Fibroblast of peridontal ligament (primary cell): ENCODE measurements at regions not wholly inside any gene's neighbourhood (a gene's known extent, or its start where the extent isn't known, plus 50 kb on each side); places are given as distances from the start of the nearest gene placed in this dataset.
"Not testable (repeated sequence)": the region's sequence is repeated elsewhere in the genome, so short reads cannot be mapped to it uniquely, and the experiment has no call there.

Experiments
- DNase-seq: peaks from one replicate; pipeline ENCODE4 v3.0.0-alpha.2; 2010; ENCODE audit errors: extremely low read depth

- peak; percentile 11 for DNase-seq
Measured at GRCh38 chr1:188023206-188023605, 1194.5 kb downstream of the PLA2G4A start.

GRCh38 chr1:188027613-188028012, 1198.9 kb downstream of the PLA2G4A start:
- peak; percentile 87 for DNase-seq

GRCh38 chr1:188037572-188037971, 1208.8 kb downstream of the PLA2G4A start:
- not testable (repeated sequence) for DNase-seq

GRCh38 chr1:188043536-188044245, 1214.9 kb downstream of the PLA2G4A start:
- DNase-seq, result no peak

DNA sequence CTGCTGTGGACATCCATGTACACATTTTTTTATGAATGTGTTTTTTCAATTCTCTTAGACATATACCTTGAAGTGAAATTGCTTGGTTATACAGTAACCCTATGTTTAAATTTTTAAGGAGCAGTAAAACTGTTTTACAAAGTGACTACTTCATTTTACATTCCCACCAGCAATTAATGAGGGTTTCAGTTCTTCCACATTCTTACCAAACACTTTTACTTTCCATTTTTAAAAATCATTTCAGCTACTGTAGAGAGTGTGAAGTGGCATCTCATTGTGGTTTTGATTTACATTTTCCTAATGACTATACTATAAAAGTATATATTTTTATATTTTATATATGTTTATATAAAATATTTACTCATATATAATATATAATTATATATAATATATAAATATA, 1221.5 kb downstream of the PLA2G4A start:
- DNase-seq, result no peak

GRCh38 chr1:188056011-188056410, 1227.3 kb downstream of the PLA2G4A start:
- DNase-seq, result peak; percentile 6

- no peak for DNase-seq
Measured at GRCh38 chr1:188058801-188059200, 1230.1 kb downstream of the PLA2G4A start.

- DNase-seq, result no peak
Measured at GRCh38 chr1:188061881-188062280, 1233.1 kb downstream of the PLA2G4A start.

DNA sequence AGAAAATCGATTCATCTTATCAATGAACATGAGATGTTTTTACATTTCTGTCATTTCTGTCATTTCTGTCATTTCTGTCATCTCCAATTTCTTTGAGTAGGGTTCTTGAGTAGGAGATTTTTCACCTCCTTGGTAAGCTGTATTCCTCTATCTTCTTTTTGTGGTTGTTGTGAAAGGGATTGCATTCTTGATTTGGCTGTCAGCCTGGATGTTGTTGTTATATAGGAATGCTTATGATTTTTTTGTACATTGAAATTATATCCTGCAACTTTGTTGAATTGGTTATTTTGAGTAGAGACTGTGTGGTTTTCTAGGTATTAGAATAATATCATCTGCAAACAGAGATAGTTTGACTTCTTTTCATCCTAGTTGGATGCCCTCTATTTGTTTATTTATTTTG, 1233.7 kb downstream of the PLA2G4A start:
- peak; percentile 50 for DNase-seq

DNA sequence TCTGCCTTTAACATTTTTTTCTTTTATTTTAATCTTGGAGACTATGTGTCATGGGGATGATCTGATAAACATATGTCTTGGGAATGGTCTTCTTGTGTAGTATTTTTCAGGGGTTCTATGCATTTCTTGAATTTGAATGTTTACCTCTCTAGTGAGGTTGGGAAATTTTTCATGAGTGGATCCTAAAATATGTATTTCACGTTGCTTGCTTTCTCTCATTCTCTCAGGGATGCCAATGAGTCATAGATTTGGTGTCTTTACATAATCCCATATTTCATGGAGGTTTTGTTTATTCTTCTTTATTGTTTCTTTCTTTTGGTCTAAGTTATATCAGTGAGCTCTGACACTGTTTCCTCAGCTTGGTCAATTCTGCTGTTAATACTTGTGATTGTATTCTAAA, 1237.2 kb downstream of the PLA2G4A start:
- DNase-seq, result peak; percentile 59

- DNase-seq, result no peak
Measured at GRCh38 chr1:188070848-188071247, 1242.1 kb downstream of the PLA2G4A start.

DNA sequence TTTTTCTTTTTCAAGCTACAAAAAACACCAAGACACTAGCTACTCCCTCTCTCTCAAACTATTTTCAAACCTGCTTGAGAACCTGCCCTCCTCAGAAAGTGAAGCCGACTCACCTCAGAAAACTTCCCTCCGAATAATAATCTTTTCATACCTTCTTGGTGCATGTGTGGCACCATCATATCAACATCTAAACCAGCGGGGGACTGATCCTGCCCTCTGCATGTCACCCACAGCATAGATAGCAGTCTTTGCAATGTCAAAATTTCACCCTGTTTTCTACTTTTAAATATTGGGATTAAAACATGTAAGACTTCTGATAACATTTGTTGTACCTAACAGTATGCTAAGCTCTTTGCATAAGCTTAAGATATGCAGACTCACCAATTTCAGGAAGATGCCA, 1260.3 kb downstream of the PLA2G4A start:
- DNase-seq, result no peak

DNA sequence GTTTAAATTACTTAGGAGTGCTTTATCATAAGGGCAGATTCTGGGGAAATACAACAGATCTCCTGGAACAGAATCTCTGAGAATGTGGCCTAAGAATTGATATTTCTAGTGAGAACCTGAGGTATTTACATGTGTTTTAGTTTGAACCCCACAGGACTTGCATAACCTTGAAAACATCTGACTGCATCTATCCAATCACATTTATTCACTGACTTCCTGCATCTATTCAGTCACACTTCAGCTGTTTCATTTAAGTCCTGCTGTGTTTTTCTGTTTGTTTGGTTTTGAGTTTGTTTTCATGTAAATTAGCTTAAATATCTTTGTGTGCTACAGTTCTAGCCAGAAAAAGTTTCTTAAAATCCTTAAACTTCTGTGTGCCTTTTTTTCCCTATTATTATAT, 1260.7 kb downstream of the PLA2G4A start:
- DNase-seq, result peak; percentile 50

DNA sequence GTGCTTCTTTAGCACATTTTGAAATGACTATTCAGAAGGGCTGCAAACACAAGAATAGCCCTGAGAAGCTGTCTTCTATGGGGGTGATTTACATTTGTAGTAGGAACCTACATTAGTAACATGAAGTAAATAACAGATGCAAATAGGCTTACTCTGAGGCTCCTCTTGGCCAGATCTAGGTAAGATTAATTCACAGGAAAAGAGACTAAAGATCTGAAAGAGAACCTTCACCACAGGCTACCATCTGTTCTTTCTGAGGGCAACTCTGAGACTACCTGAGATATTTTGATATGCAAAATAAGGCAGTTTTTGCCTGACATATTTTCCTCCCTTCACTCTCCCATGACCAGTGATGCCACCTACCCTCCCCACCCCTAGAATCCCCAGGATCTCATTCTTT, 1267.8 kb downstream of the PLA2G4A start:
- DNase-seq, result no peak

DNA sequence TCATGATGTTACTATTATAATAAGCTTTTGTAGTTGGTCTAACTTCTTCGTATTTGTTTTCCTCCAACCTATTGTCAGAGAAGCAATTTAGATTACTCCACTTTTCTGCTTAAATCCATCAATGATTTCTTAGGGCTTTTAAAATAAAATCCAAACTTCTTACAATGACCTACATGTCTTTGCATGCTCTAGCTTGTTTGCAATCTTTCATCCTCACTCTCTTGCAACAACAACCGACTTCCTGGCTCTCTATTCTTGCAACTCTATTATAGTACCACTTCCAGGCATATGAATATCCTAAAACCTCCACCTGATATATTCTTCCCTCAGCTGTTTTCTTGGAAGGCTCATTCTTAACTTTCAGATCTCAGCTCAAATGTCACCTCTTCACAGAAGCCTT, 1288.7 kb downstream of the PLA2G4A start:
- DNase-seq, result no peak

GRCh38 chr1:188122646-188123045, 1293.9 kb downstream of the PLA2G4A start:
- no peak for DNase-seq

DNA sequence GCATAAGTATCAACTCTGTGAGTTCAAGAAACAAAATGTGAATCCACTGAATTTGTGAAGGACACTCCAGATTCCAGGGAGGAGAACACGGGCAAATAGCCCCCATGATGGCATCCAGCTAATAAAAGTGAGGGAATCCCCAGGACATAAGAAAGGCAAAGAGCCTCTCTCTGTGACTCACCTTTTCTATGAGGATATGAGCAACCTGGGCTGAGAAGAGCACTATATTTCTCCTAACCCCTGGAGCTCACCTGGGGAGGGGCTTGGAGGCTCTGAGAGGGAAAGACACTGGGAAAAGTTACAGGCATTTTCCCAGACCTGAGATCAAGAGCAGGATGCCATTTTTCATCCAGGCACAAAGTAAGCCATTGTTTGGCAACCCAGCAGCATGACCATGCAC, 1298.8 kb downstream of the PLA2G4A start:
- DNase-seq, result no peak

DNA sequence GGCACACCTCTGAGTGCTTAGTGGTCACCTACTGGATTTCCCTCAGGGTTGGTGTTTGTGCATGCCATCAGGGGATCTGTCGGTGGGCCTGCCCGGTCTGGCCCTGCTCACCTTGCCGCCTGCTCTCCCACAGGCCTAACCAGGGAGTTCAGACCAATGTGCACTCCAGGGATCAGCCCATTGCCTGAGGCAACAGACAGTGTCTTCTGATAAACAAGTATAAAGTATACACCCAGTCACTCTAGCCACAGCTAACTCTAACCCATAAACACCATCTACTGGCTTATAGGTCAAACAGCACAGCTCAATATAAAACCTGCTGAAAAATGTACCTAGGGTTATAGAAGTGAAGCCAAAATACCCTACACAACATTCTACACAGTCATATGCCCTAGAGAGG, 1300.0 kb downstream of the PLA2G4A start:
- DNase-seq, result peak; percentile 58

DNA sequence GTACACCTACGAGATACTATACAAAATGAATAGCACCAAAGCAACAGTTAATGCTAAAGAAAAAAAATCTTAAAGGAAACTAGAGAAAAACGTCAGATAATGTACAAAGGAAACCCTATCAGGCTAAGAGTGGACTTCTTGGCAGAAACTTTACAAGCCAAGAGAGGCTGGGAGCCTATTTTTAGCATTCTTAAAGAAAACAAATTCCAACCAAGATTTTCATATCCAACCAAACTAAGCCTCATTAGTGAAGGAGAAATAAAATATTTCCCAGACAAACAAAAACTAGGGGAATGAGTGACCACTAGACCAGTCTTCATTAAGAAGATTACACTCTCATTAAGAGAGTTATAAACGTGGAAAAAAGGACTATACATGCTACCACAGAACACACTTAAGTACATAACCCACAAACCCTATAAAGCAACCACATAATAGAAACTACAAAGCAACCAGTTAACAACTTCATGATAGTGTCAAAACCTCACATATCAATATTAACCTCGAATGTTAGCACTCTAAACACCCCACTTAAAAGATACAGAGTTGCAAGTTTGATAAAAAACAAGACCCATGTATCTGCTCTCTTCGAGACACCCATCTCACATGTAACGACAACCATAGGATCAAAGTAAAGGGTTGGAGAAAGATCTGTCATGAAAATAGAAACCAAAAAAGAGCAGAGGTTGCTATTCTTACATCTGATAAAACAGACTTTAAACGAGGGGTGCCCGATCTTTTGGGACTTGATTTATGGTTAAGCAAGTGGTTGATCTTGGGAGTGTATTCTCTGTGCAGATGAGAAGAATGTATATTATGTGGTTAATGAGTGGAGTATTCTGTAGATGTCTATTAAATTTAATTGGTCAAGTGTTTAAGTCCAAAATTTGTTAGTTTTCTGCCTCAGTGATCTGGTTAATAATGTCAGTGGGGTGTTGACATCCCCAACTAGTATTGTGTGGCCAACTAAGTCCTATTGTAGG, 1301.4 kb downstream of the PLA2G4A start:
- peak; percentile 51 for DNase-seq

- DNase-seq, result no peak
Measured at GRCh38 chr1:188137221-188137620, 1308.5 kb downstream of the PLA2G4A start.

- no peak for DNase-seq
Measured at GRCh38 chr1:188140958-188141357, 1312.2 kb downstream of the PLA2G4A start.

GRCh38 chr1:188154196-188154595, 1325.4 kb downstream of the PLA2G4A start:
- DNase-seq, result no peak

DNA sequence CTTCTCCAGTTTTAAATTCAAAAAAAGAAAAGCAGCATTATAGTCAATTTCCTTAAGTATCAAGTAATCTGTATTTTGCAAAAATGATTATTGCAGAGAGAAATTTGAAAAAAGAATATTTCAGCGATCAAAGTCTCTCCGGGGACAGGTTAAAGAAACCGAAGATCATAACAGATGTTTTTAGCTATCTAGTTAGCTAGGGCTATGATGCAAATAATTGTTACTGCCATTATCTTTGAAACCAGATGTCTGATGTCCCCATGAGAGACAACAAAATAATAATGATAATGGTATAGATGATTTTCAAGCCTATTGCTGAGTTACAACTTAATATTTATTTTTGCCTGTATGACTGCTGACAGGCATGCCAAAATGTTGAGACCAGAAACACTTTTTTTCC, 1326.0 kb downstream of the PLA2G4A start:
- DNase-seq, result no peak
